HG03025 (cell line): ENCODE measurements at regions not wholly inside any gene's neighbourhood (a gene's known extent, or its start where the extent isn't known, plus 50 kb on each side); places are given as distances from the start of the nearest gene placed in this dataset.
"Not testable (repeated sequence)": the region's sequence is repeated elsewhere in the genome, so short reads cannot be mapped to it uniquely, and the experiment has no call there.

Experiments used
- ATAC-seq: cut with Tn5 transposase; IDR thresholded peaks from one replicate; pipeline ENCODE4 v1.9.1; 2021; ENCODE audit warnings: mild to moderate bottlenecking, moderate library complexity; ENCODE audit not compliant: unreplicated experiment, low FRiP score

GRCh38 chr18:10239103-10239502 is 215.3 kb upstream of the APCDD1 start:
- ATAC-seq = no peak

- ATAC-seq = no peak
Measured at GRCh38 chr18:10239991-10240634, 214.3 kb upstream of the APCDD1 start.

GRCh38 chr18:10240973-10241372 is 213.5 kb upstream of the APCDD1 start:
- ATAC-seq = no peak

GRCh38 chr18:10241579-10241978 is 212.9 kb upstream of the APCDD1 start:
- no peak for ATAC-seq

- ATAC-seq = no peak
Measured at GRCh38 chr18:10242936-10243680, 211.3 kb upstream of the APCDD1 start.

- ATAC-seq = no peak
Measured at GRCh38 chr18:10244341-10244740, 210.1 kb upstream of the APCDD1 start.

- ATAC-seq = no peak
Measured at GRCh38 chr18:10245031-10245845, 209.2 kb upstream of the APCDD1 start.

- ATAC-seq = no peak
Measured at GRCh38 chr18:10245846-10246175, 208.6 kb upstream of the APCDD1 start.

GRCh38 chr18:10247021-10247741 is 207.3 kb upstream of the APCDD1 start:
- no peak for ATAC-seq

- ATAC-seq = no peak
Measured at GRCh38 chr18:10247742-10248082, 206.7 kb upstream of the APCDD1 start.

- ATAC-seq = no peak
Measured at GRCh38 chr18:10248738-10249137, 205.7 kb upstream of the APCDD1 start.

- ATAC-seq = no peak
Measured at GRCh38 chr18:10249270-10249669, 205.2 kb upstream of the APCDD1 start.

GRCh38 chr18:10249801-10250200 is 204.6 kb upstream of the APCDD1 start:
- no peak for ATAC-seq

GRCh38 chr18:10252494-10252893 is 201.9 kb upstream of the APCDD1 start:
- no peak for ATAC-seq

GRCh38 chr18:10252952-10253705 is 201.3 kb upstream of the APCDD1 start:
- no peak for ATAC-seq

GRCh38 chr18:10256276-10256675 is 198.2 kb upstream of the APCDD1 start:
- not testable (repeated sequence) for ATAC-seq

GRCh38 chr18:10258836-10259474 is 195.5 kb upstream of the APCDD1 start:
- no peak for ATAC-seq

GRCh38 chr18:10259901-10260300 is 194.5 kb upstream of the APCDD1 start:
- ATAC-seq = no peak

- ATAC-seq = no peak
Measured at GRCh38 chr18:10261344-10262276, 192.8 kb upstream of the APCDD1 start.
